HG03469 (cell line): ENCODE measurements at regions not wholly inside any gene's neighbourhood (a gene's known extent, or its start where the extent isn't known, plus 50 kb on each side); places are given as distances from the start of the nearest gene placed in this dataset.

ENCODE experiments used
- ATAC-seq: cut with Tn5 transposase; IDR thresholded peaks from one replicate; pipeline ENCODE4 v1.9.1; 2021; ENCODE audit warnings: mild to moderate bottlenecking, moderate library complexity, moderate number of reproducible peaks; ENCODE audit not compliant: unreplicated experiment

DNA sequence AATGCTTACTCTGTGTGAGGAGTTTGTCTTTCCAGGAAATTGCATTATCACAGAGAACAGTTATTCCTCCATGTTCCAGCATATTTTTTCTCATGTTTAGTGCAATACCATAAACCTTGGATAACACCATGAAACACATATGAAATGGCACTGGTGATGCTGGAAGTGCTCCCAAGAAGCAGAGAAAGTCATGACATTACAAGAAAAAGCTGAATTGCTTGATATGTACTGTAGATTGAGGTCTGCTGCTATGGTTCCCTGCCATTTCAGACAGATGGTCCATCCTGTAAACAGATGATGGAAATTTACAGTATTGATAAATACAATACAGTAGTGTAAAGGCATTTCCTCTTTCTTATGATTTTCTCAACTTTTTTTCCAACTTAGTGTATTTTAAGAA lies 422.1 kb downstream of the LRRIQ3 start:
- no peak for ATAC-seq

DNA sequence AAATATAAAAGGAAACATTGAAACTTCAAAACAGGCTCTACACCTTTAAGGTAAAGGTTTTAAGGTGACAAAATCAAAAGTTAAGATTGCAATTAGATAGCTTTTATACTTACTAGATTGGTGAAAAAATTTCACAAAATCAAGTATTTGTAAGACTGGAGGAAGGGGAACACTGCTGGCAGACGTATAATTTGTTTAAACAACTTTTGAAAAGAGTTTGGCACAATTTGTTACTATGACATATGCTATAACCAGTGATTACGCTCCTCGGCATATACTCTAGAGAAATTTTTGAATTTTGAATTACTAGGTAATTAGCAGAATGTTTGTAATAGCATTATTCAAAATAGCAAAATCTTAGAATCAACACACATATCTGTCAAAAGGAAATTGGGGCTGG lies 425.0 kb downstream of the LRRIQ3 start:
- ATAC-seq: no peak

DNA sequence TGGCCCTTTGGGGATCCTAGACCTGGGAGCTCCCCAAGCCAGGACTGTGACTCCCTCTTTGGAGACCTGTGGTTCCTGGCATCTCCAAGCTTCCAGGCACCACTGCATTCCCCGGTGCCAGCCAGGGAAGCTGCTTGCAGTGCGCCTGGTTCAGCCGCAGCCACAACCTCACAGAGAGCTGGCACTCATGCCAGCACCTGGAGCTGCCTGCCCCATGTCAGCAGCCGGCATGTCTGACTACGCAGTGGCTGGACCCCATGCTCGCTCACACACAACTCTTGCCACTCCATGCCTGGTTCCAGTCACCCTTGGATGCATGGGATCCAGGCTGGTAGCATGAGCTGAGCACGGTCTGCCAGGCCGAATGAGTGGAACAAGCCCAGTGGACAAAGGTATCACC lies 426.6 kb downstream of the LRRIQ3 start:
- no peak for ATAC-seq

DNA sequence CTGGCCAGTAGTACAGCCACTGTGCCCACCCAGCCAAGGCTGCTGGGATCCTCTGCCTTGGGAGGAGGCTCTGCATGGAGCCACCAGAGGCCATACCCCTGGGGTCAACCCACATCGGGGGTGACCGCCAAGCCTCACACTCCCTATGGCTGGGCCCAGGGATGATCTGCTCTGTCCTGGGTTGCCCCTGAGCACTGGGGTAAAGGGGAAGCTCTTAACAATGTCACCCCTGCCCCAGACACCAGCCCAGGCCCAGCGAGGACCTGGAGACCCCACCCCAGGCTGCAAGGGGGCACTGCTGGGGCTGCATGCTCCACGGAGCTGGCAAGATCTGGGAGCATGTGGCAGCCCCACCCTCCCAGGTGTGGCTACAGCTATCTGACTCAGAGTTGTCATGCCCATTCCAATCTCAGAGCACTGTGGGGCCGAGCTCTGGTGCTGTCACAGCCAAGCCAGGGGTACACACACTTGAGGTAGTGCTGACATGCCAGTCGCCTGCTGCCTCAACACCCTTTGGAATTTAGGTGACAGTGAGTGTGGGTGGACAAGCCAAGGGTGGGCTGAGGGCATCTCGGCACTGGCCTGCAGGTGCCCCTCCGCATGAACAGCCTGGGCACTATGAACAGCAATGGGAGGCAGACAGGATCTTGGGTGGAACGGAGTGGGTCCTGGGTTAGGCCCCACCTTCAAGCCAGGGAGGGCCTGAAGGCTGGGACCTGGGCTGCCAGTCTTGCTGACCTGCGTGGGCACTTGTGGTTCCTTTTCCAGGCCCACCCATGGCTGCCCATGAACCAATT lies 427.7 kb downstream of the LRRIQ3 start:
- ATAC-seq: no peak

DNA sequence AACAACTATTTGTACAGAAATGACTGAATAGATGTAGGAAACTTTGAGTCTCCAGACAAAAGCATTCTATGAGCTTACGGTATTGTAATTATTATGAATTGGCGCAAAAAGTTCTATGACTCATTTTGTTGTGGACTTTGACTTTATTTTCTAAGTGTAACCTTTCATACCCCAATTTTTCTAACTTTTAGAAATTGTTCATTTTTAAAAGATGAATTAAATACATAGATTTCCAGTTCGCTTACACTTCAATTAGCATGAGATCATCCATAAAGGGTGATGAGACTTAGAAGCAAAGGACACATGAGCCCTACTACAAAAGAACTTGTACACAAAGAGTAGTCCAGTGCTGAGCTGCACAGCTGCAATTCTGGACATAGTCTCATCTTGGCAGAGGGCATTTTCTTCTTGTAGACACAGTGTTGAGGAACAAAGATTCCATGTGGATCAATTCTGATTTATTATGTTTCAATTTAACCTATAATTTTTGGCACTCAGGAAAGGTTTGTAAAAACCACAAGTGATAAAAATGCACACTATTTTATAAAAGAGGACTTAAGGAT lies 431.1 kb downstream of the LRRIQ3 start:
- no peak for ATAC-seq

DNA sequence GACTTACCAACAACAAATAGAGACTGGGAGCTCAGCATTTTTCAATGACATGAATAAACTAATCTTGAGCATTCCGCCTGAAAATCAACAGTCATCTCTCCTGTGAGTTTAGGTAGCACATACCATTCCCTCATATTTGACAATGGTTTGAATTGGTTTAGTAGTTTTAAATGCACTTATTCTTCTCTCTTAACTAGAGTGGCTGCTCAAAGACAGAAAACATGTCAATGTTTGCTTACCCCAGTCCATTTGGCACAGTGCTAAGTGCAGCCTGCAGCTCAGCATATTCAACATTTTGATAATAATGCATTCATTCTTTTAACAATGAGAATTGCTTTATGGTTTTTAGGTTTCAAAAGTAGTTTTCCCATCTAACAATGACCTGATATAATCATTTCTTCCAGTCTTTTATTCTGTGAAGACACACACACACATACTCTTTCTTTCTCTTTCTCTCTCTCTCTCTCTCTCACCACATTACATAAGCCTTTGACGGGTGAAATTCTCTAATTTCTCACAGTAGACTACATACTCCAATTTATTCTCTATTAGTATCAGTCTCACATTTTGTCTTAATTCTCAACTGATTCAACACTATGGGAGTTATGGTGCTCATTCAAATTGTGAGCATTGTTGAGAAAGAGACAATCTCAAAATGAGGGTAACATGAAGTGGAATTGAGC lies 432.3 kb downstream of the LRRIQ3 start:
- no peak for ATAC-seq

DNA sequence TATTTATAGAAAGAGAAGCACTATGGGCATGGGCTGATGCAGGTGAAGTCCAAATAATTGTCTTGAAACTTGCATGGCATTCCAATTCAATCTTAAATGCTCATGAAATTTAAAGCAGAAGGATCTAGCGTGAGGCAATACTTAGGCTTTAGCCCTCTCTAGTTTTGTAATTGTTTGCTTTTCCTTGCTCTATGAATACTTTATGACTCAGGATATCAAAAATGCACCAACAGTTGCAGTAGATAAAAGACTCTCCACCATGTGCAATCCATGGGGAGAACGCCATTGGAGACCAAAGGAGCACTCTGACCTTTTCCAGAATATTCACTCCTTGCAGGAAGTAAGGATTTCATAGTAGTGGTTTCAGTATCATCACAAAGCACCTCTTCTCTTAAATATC lies 436.4 kb downstream of the LRRIQ3 start:
- no peak for ATAC-seq

DNA sequence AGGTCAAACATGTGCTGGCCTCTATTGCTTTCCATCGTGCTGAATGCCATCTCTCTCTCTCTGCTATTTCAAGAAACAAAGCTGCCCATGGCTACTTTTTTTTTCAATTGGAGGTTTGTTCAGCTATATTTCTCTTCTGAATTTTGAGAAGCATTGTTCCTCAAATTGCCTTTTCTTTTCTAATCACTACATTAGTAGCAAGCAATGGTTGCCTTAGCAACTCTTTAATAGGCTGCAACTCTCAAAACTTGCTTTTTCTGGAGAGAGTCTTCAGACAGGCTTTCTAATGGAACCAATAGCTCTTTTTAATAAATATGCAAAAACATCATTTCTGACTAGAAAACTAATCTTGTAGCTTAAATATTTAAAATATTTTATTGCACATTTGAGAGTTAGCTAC lies 439.0 kb downstream of the LRRIQ3 start:
- no peak for ATAC-seq

DNA sequence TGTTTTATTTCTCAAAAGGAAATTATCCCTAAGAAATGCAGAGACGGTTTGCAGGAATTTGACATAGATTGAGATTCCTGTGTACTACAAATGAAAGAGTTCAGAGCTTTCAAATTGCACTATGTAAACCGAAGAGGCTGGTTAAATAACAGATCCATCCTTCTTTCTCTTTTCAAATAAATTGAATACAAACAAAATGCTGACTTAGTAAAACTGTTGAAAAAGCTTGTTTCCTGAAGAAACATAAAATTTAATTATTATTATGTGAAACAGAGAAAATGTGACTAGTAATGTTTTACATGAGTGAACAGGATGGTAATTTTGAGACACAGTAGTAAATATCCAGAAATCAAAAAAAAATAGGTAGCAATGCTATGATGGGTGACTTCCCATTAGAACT lies 441.2 kb downstream of the LRRIQ3 start:
- ATAC-seq: no peak

DNA sequence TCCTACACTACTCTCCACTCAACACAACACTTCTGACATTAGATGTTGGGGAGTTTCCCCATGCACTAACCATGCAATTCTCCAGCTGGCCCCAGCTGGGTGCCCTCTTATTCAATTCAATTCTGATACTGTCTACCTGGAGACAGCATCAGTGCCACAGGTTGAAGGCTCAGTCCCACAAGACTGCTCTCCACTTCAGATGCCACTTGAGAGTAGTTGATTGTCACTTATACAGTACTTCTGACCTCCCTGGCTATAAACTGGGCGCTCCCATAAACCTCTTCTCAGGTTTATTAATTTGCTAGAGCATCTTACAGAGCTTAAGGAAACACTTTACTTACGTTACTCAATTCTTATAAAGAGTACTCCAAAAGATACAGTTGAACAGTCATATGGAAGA lies 442.3 kb downstream of the LRRIQ3 start:
- no peak for ATAC-seq

DNA sequence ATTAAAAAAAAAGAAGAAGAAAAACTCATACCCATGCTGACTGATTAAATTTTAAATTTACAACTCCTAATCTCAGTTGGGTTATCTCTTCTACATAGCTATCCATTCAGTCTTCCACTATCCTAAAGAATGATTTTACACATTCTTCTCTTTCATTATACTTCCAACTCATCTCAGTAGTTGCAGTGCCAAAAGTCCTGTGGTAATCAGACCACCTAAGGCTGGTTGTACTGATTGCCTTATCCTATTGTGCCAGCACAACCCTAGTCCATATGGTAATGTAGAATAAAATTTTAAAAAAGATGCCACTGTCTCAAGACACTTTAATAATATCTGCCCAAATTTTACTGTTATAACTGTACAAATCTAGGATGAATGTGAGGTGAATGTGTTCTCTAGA lies 448.0 kb downstream of the LRRIQ3 start:
- ATAC-seq: no peak

DNA sequence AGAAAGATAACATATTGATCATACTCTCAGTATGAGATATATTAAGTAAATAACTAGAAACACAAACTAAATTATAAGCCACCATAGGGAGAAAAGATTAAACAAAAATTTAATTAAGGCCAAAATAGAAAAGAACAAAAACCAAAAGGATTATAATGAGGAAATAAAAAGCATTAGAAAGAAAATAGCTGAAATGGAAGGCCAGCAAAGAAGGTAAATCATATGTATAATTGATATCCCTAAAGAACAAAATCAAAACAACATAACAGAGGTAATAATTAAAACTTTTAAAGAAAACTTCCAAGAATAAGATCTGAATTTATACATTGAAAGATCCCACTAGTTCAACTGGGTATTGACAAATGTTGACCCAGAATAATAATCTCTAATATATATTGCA lies 453.0 kb downstream of the LRRIQ3 start:
- no peak for ATAC-seq

DNA sequence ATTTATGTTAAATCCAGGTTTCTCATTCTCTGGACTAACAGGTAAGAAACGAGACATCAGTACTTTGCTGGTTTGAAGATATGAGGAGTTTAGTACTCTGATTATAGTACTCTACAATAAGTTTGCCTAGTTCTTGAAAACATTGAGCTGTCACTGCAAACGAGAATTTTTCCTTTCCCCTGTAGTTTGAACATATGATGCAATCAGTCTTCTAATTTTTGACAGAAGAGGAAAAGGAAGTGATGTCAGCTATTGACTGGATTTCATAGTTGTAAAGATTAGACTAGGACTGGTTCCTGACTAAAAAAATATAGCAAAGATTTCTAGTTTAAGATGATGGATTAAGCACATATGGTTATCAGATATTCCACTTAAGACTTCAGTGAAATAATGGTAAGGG lies 461.9 kb downstream of the LRRIQ3 start:
- ATAC-seq: no peak

DNA sequence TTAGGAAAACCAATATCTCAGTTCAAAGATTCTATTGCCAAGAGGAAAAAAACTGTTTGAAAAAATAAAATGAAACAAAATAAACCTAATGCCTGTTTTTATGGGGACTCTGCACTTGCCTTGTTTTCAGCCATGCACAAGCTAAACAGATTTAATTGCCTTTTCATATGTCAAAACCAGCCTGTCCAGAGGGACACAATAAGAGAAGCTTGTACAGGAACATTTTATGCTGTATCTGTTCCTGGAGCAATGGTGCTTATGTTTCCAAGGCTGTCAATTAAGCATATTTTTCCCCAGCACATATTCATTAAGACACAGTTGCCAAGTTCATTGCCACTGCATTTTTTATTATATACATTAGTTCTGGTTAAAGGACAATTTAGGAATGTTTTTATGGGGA lies 470.9 kb downstream of the LRRIQ3 start:
- no peak for ATAC-seq

DNA sequence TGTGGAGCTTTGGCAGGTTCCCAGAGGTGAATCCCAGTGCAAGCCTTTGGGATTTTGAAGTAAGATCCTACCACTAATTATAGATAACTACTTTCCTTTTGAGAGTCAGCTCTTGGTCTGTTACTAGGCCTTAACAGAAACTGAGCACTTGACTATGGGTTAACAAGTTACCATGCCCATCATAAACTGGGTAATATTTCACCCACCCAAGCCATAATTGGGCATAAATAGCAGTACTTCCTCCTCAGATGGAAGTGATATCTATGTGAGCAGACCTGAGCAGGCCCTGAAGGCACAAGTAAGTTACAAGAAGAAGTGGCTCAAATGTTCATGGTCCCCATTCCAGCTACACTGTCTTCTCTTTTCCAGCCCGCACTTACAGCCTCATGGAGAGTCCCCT lies 475.9 kb downstream of the LRRIQ3 start:
- ATAC-seq: no peak

DNA sequence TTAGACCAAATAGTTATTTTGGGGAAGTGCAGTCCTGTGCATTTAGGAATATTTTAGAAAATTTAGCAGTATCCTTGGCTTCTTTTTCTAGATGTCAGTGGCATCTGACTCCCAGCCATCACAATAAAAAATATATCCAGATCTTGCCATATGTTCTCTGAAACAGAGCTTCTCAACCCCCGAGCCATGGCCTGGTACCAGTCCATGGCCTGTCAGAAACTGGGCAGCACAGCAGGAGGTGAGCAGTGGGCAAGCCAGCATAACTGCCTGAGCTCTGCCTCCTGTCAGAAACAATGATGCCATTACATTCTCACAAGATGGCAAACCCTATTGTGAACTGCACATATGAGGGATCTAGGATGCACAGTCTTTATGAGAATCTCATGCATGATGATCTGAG lies 480.0 kb downstream of the LRRIQ3 start:
- no peak for ATAC-seq

DNA sequence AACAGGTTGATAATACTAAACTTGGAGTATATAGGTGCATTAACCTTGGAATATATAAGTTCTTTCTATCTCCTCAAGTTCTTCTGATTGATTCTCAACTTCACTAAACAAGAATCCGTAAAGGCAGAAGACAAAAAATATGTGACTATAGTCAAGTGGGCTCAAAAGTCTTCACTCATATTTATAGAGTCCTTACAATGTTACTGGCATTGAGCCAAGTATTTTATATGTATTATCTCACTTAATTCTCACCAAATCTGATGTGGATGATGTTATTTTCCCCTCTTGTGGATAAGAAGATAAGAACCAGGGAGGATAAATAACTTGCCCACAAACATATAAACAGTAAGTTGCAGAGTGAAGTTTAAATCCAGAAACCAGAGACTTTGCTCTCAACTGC lies 486.9 kb downstream of the LRRIQ3 start:
- ATAC-seq: no peak

DNA sequence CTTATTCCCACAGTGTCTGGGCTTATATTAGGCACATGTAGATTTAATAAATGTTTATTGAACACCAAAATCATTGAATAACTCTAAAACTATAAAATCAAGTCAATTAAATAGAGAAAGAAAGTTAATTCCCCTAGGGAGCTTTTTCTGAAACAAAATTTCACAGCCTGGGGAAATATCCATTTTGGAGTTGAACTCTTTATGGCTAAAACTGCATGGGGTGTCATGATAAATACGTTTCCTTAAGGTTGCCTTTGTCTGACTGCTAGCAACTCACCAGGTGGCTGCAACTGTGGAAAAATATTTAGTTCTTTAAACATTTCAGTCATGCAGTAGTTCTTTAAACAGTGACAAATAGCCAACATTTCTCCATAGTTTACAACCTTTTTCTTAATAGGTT lies 496.1 kb downstream of the LRRIQ3 start:
- no peak for ATAC-seq

DNA sequence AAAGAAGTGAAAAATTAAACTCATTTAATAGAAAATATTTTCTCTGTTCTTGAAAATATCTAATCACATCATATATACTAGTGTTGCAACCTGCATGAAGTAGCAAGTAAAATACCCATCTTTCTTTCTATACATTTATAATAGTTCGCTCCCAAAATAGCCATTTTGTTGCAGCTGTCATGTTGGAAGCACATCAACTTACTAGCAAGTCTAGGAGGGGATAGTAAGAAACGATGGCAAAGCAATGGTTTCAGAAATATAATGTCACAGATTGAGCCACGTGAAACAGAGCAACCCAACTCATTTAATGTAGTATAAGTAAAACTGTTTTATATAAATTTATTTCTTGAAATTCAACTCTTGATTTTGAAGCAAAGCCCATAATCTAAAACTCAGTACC lies 521.8 kb downstream of the LRRIQ3 start:
- ATAC-seq: no peak

DNA sequence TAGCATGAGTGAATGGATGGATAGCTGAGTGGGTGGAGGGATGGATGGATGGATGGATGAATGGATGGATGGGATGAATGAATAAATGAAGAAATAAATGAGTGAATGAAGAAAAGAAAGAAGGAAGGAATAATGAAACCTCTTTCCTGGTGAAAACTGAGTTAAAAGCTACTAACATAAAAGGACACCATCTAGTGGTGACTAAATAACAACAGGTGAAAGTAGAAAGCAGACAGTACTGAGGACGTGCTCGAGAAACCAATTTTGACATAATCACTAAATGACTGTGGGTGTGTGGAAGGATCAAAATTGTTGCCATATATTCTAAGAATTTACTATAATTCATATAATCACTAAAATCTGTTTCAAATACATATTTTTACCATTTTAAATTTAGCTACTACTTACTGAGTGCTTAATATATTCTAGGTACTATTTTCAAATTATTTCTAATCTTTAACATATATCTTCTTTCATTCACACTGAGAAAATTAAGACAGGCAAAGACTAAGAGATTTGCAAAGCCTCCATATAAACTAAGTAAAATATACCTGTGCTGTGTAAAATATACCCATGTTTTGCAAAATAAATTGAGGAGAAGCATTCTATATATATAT lies 522.9 kb downstream of the LRRIQ3 start:
- peak; percentile 62 for ATAC-seq

DNA sequence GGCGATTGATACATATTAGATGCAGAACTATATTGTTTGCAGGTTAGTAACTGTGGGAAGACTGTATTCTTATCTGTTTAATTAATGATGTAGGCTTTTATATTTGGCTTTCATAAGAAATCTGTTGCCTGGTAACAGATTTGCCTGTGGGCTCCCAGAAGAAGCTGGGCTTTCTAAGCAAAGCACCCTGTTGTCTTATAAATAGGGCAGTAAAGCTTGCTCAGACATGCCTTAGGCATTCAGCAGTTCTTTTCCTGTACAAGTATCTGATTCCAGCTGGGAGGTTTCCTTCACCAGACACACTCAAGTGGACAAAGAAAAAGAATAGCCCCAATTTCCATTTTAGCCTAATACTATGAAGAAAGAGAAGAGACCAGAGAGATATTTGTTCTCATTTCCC lies 524.0 kb downstream of the LRRIQ3 start:
- ATAC-seq: no peak

DNA sequence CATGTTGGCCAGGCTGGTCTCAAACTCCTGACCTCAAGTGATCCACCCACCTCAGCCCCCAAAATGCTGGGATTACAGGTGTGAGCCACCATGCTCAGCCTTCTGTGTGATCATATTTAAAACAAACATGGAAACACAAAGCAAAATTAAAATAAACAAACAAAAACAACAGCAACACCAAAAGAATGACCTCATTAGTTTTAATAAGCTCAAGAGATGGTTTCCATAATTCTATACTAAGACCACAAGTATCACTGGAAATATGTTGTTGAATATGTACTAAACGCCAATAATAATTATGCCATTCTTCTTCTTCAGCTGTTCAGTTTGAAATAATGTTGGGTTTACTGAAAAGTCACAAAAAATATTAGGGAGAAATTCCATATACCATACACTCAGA lies 526.4 kb downstream of the LRRIQ3 start:
- ATAC-seq: no peak
